WTC11 (cell line): ENCODE measurements at regions not wholly inside any gene's neighbourhood (a gene's known extent, or its start where the extent isn't known, plus 50 kb on each side); places are given as distances from the start of the nearest gene placed in this dataset.

ENCODE experiments used
- ATAC-seq: fragments of 200-7000 bp; cut with Tn5 transposase; 2 replicates; pipeline ENCODE4 v1.10.0; 2021; ENCODE audit warnings: mild to moderate bottlenecking, moderate library complexity
- CTCF ChIA-PET: fragments of 300-600 bp; sonication (Branson Sonifier 250); formaldehyde crosslinking; loops from one replicate; lab custom pipeline; 2021; ENCODE audit warnings: antibody characterized with exemption; lab: Charles Lee
- POLR2A ChIA-PET: fragments of 350-600 bp; sonication (Branson Sonifier 250); formaldehyde crosslinking; loops from one replicate; lab custom pipeline; 2021; ENCODE audit warnings: antibody characterized with exemption; lab: Charles Lee
- DNase-seq: peaks from one replicate; pipeline ENCODE4 v3.0.0; 2021; ENCODE audit warnings: low spot score
- H3K27ac Mint-ChIP-seq: 2 replicates; pipeline ENCODE4 v1.8.0; 2021; ENCODE audit warnings: mixed read lengths
- H3K27me3 Mint-ChIP-seq: 2 replicates; pipeline ENCODE4 v1.8.0; 2021; ENCODE audit warnings: low read depth, mild to moderate bottlenecking, moderate library complexity, mixed read lengths
- H3K36me3 Mint-ChIP-seq: 2 replicates; pipeline ENCODE4 v1.8.0; 2021; ENCODE audit warnings: mixed read lengths
- H3K4me1 Mint-ChIP-seq: 2 replicates; pipeline ENCODE4 v1.8.0; 2022; ENCODE audit warnings: mixed read lengths
- H3K4me3 Mint-ChIP-seq: 2 replicates; pipeline ENCODE4 v1.8.0; 2021; ENCODE audit warnings: mild to moderate bottlenecking, moderate library complexity, mixed read lengths
- H3K9me3 Mint-ChIP-seq: 2 replicates; pipeline ENCODE4 v1.8.0; 2021; ENCODE audit warnings: mixed read lengths
- AFF4 ChIP-seq: sonication (generic); formaldehyde crosslinking; IDR thresholded peaks from 2 replicates; pipeline ENCODE4 v1.8.1; 2023; ENCODE audit warnings: mild to moderate bottlenecking, missing genetic modification reagents, borderline replicate concordance
- AR ChIP-seq: fragments of 250-450 bp; sonication (Bioruptor Pico); IDR thresholded peaks from 2 replicates; pipeline ENCODE4 v1.9.0; 2021; ENCODE audit warnings: mild to moderate bottlenecking
- ARID4B ChIP-seq: sonication (generic); formaldehyde crosslinking; IDR thresholded peaks from 2 replicates; pipeline ENCODE4 v1.8.0; 2023; ENCODE audit warnings: missing genetic modification reagents, mild to moderate bottlenecking, borderline replicate concordance
- CTCF ChIP-seq: fragments of 200-600 bp; IDR thresholded peaks from 2 replicates; pipeline ENCODE4 v1.8.0; 2022; ENCODE audit warnings: antibody characterized with exemption
- ELF4 ChIP-seq: sonication (generic); formaldehyde crosslinking; IDR thresholded peaks from 2 replicates; pipeline ENCODE4 v1.8.1; 2022; ENCODE audit warnings: low read depth, mild to moderate bottlenecking, moderate library complexity, missing genetic modification reagents
- NFATC4 ChIP-seq: fragments of 250-450 bp; sonication (Bioruptor Pico); IDR thresholded peaks from 2 replicates; pipeline ENCODE4 v1.9.0; 2021; ENCODE audit warnings: mild to moderate bottlenecking
- OVOL2 ChIP-seq: fragments of 250-450 bp; sonication (Bioruptor Pico); IDR thresholded peaks from 2 replicates; pipeline ENCODE4 v1.9.0; 2021; ENCODE audit warnings: mild to moderate bottlenecking, borderline replicate concordance
- RORB ChIP-seq: fragments of 250-450 bp; sonication (Bioruptor Pico); IDR thresholded peaks from 2 replicates; pipeline ENCODE4 v1.9.0; 2021; ENCODE audit warnings: mild to moderate bottlenecking
- SOX15 ChIP-seq: fragments of 250-450 bp; sonication (Bioruptor Pico); IDR thresholded peaks from 2 replicates; pipeline ENCODE4 v1.9.0; 2021; ENCODE audit warnings: mild to moderate bottlenecking
- TEAD4 ChIP-seq: sonication (generic); formaldehyde crosslinking; IDR thresholded peaks from 2 replicates; pipeline ENCODE4 v1.8.0; 2022; ENCODE audit warnings: mild to moderate bottlenecking, missing genetic modification reagents
- TP53 ChIP-seq: sonication (generic); formaldehyde crosslinking; IDR thresholded peaks from 2 replicates; pipeline ENCODE4 v1.8.1; 2023; ENCODE audit warnings: mild to moderate bottlenecking, missing genetic modification reagents
- ZNF512 ChIP-seq: sonication (generic); formaldehyde crosslinking; IDR thresholded peaks from 2 replicates; pipeline ENCODE4 v1.8.1; 2022; ENCODE audit warnings: missing genetic modification reagents, borderline replicate concordance
- ZNF671 ChIP-seq: fragments of 250-450 bp; sonication (Bioruptor Pico); IDR thresholded peaks from 2 replicates; pipeline ENCODE4 v1.8.0; 2021; ENCODE audit warnings: mild to moderate bottlenecking

- TF ChIP-seq CTCF (no peak), TEAD4 (CRISPR knock-in tag) (no peak), AR (CRISPR knock-in tag) (no peak)
Measured at GRCh38 chr1:29548091-29548490, 311.8 kb downstream of the PTPRU start (continued).

- ATAC-seq (no peak), DNase-seq (no peak)
- TF ChIP-seq TP53 (CRISPR knock-in tag) (no peak), ELF4 (CRISPR knock-in tag) (no peak), NFATC4 (CRISPR knock-in tag) (no peak), RORB (no peak), OVOL2 (CRISPR knock-in tag) (no peak), ZNF512 (CRISPR knock-in tag) (no peak), ARID4B (no peak), ZNF671 (no peak), AFF4 (CRISPR knock-in tag) (no peak), SOX15 (no peak)
- Mint-ChIP-seq H3K27me3 (no peaks in the 10 kb centered on the region), H3K9me3 (no peaks in the 10 kb centered on the region), H3K36me3 (no peaks in the 10 kb centered on the region), H3K4me1 (peaks cover 10% of the 10 kb centered on the region), H3K4me3 (no peak overlapping the region), H3K27ac (no peak overlapping the region)
- ChIA-PET POLR2A (no interaction called here), CTCF (no interaction called here)
Measured at GRCh38 chr1:29547300-29547699, 311.0 kb downstream of the PTPRU start.
